SK-N-SH (cell line): ENCODE measurements at regions not wholly inside any gene's neighbourhood (a gene's known extent, or its start where the extent isn't known, plus 50 kb on each side); places are given as distances from the start of the nearest gene placed in this dataset.

ENCODE experiments used
- CTCF ChIA-PET: fragments of 300-600, 350-600 bp; formaldehyde crosslinking; extraction: SDS; loops from one replicate; lab custom pipeline; 2021; lab: Yijun Ruan, JAX
- POLR2A ChIA-PET: fragments of 350-600 bp; sonication (Branson Sonifier 250); formaldehyde crosslinking; extraction: SDS; loops from one replicate; lab custom pipeline; 2020; ENCODE audit warnings: antibody characterized with exemption, inconsistent platforms; lab: Yijun Ruan, JAX
- DNase-seq: peaks from one replicate; pipeline ENCODE4 v3.0.0; 2012
- H2AFZ ChIP-seq: fragments of 200-600 bp; sonication (generic); 2 replicates; pipeline ENCODE4 v1.8.1; 2016; ENCODE audit warnings: antibody characterized with exemption, mild to moderate bottlenecking, low read depth
- H3F3A ChIP-seq: fragments of 200-600 bp; sonication (generic); replicated peaks from 2 replicates; pipeline ENCODE3; 2016; ENCODE audit warnings: antibody characterized with exemption, mild to moderate bottlenecking; ENCODE audit not compliant: insufficient read depth
- H3K27ac ChIP-seq, 2 experiments: fragments of 200-500 bp in 1 of 2; fragments of 200-600 bp in 1 of 2; sonication (Bioruptor generic) in 1 of 2; sonication (generic), shearing (Covaris generic) in 1 of 2; 2 replicates each; pipeline versions ENCODE4 v1.5.1 to v1.6.1; 2014 to 2016; ENCODE audit warnings: low read depth in 2 of 2, inconsistent platforms in 1 of 2, low read length in 1 of 2, mild to moderate bottlenecking in 1 of 2, mixed read lengths in 1 of 2
- H3K27me3 ChIP-seq: fragments of 200-600 bp; sonication (generic), shearing (Covaris generic); 2 replicates; pipeline ENCODE4 v1.6.1; 2016; ENCODE audit warnings: mixed run types; ENCODE audit not compliant: insufficient read depth
- H3K36me3 ChIP-seq, 2 experiments: fragments of 200-500 bp in 1 of 2; fragments of 200-600 bp in 1 of 2; sonication (Bioruptor generic) in 1 of 2; sonication (generic) in 1 of 2; replicated peaks in 1 of 2; 2 replicates each; pipeline versions ENCODE3 to v1.5.1; 2014 to 2016; ENCODE audit warnings: low read length in 1 of 2, mild to moderate bottlenecking in 1 of 2; ENCODE audit not compliant: insufficient read depth in 2 of 2, control insufficient read depth in 1 of 2
- H3K4me1 ChIP-seq, 2 experiments: fragments of 200-500 bp in 1 of 2; fragments of 200-600 bp in 1 of 2; sonication (Bioruptor generic) in 1 of 2; sonication (generic), shearing (Covaris generic) in 1 of 2; 2 replicates each; pipeline versions ENCODE4 v1.5.1 to v1.6.1; 2014 to 2016; ENCODE audit warnings: low read depth in 1 of 2, low read length in 1 of 2, mixed run types in 1 of 2; ENCODE audit not compliant: insufficient read depth in 2 of 2, control insufficient read depth in 1 of 2
- H3K4me2 ChIP-seq: fragments of 200-600 bp; sonication (generic), shearing (Covaris generic); 2 replicates; pipeline ENCODE4 v1.6.1; 2017; ENCODE audit warnings: mixed run types
- H3K4me3 ChIP-seq, 2 experiments: fragments of 200-500 bp in 1 of 2; fragments of 200-600 bp in 1 of 2; sonication (Bioruptor generic) in 1 of 2; sonication (generic), shearing (Covaris generic) in 1 of 2; 2 replicates each; pipeline versions ENCODE4 v1.5.1 to v1.8.1; 2014 to 2016; ENCODE audit warnings: low read depth in 2 of 2, inconsistent platforms in 1 of 2, low read length in 1 of 2, mild to moderate bottlenecking in 1 of 2, mixed read lengths in 1 of 2, moderate library complexity in 1 of 2
- H3K79me2 ChIP-seq: fragments of 200-600 bp; sonication (generic); 2 replicates; pipeline ENCODE4 v1.8.1; 2017; ENCODE audit warnings: mild to moderate bottlenecking; ENCODE audit not compliant: insufficient read depth
- H3K9ac ChIP-seq: fragments of 200-600 bp; sonication (generic); 2 replicates; pipeline ENCODE4 v1.6.1; 2017; ENCODE audit warnings: mixed run types
- H3K9me2 ChIP-seq: fragments of 200-600 bp; sonication (generic); 2 replicates; pipeline ENCODE4 v1.6.1; 2017; ENCODE audit warnings: mixed run types
- H3K9me3 ChIP-seq: fragments of 200-600 bp; sonication (generic); 2 replicates; pipeline ENCODE4 v1.6.1; 2017; ENCODE audit warnings: mixed run types, mild to moderate bottlenecking, moderate library complexity
- H4K20me1 ChIP-seq: fragments of 200-600 bp; sonication (generic); 2 replicates; pipeline ENCODE4 v1.6.1; 2017; ENCODE audit warnings: mild to moderate bottlenecking, mixed run types; ENCODE audit not compliant: insufficient read depth
- CHD2 ChIP-seq: fragments of 150-350 bp; IDR thresholded peaks from 2 replicates; pipeline ENCODE4 v1.6.1; 2018; ENCODE audit warnings: low read length; ENCODE audit not compliant: partially characterized antibody
- ELF1 ChIP-seq: IDR thresholded peaks from 2 replicates; pipeline ENCODE4 v1.4.0; 2012
- EP300 ChIP-seq, 2 experiments: IDR thresholded peaks; 2 replicates each; pipeline versions ENCODE4 v1.4.0 to v1.6.1; 2012; ENCODE audit warnings: borderline replicate concordance in 1 of 2, low read depth in 1 of 2, low read length in 1 of 2
- EZH2phosphoT487 ChIP-seq: fragments of 200-600 bp; sonication (generic); IDR thresholded peaks from 2 replicates; pipeline ENCODE4 v1.6.1; 2017; ENCODE audit warnings: low read depth, mixed run types, mild to moderate bottlenecking, antibody characterized with exemption, moderate library complexity, borderline replicate concordance
- FOSL2 ChIP-seq: IDR thresholded peaks from 2 replicates; pipeline ENCODE4 v1.4.0; 2012; ENCODE audit warnings: low read depth, mild to moderate bottlenecking, moderate library complexity, borderline replicate concordance
- FOXM1 ChIP-seq: IDR thresholded peaks from 2 replicates; pipeline ENCODE4 v1.4.0; 2012; ENCODE audit warnings: low read depth, mild to moderate bottlenecking
- GATA2 ChIP-seq: sonication (generic); formaldehyde crosslinking; IDR thresholded peaks from 2 replicates; pipeline ENCODE4 v1.5.0; 2020; ENCODE audit warnings: mild to moderate bottlenecking, missing genetic modification reagents
- JUND ChIP-seq: IDR thresholded peaks from 2 replicates; pipeline ENCODE4 v1.4.0; 2012
- MEF2A ChIP-seq: IDR thresholded peaks from 2 replicates; pipeline ENCODE4 v1.4.0; 2012; ENCODE audit warnings: low read depth, borderline replicate concordance
- MXI1 ChIP-seq: IDR thresholded peaks from 2 replicates; pipeline ENCODE4 v1.6.1; 2012; ENCODE audit warnings: mild to moderate bottlenecking, low read depth, low read length, improper control_type of control experiment
- NFIC ChIP-seq: IDR thresholded peaks from 2 replicates; pipeline ENCODE4 v1.4.0; 2012; ENCODE audit warnings: borderline replicate concordance
- POLR2AphosphoS5 ChIP-seq: IDR thresholded peaks from 2 replicates; pipeline ENCODE4 v1.6.1; 2012; ENCODE audit warnings: low read depth, low read length
- RAD21 ChIP-seq: IDR thresholded peaks from 2 replicates; pipeline ENCODE4 v1.6.1; 2012; ENCODE audit warnings: mild to moderate bottlenecking, low read length
- RCOR1 ChIP-seq: fragments of 150-350 bp; IDR thresholded peaks from 2 replicates; pipeline ENCODE4 v1.6.1; 2017; ENCODE audit warnings: antibody characterized with exemption, low read length
- RXRA ChIP-seq: IDR thresholded peaks from 2 replicates; pipeline ENCODE4 v1.4.0; 2012; ENCODE audit warnings: low read depth, mild to moderate bottlenecking, borderline replicate concordance
- SIN3A ChIP-seq: IDR thresholded peaks from 2 replicates; pipeline ENCODE4 v1.6.1; 2012; ENCODE audit warnings: low read depth, mild to moderate bottlenecking, low read length, moderate library complexity, borderline replicate concordance
- SMC3 ChIP-seq: IDR thresholded peaks from 2 replicates; pipeline ENCODE4 v1.6.1; 2012; ENCODE audit warnings: low read depth, low read length, improper control_type of control experiment
- USF2 ChIP-seq: fragments of 150-350 bp; IDR thresholded peaks from 2 replicates; pipeline ENCODE4 v1.6.1; 2017; ENCODE audit warnings: antibody characterized with exemption, low read length, low read depth, borderline replicate concordance
- WGBS: methylation state at CpG from one replicate; pipeline ENCODE4 v1.1.6; 2017; ENCODE audit warnings: low lambda C conversion rate; 5-methylcytosine and 5-hydroxymethylcytosine counted together
- TF ChIP-seq, protein P1 (sequence below): IDR thresholded peaks from 2 replicates; pipeline ENCODE4 v1.4.0; 2012; ENCODE audit warnings: low read depth
- TF ChIP-seq, protein P2 (sequence below): IDR thresholded peaks from 2 replicates; pipeline ENCODE4 v1.4.0; 2012; ENCODE audit warnings: low read depth, borderline replicate concordance

- H3K9ac ChIP-seq, result no peak overlapping the region
- no peaks in the 10 kb centered on the region for H3K36me3 ChIP-seq
- no peak overlapping the region for H3K27ac ChIP-seq
- no peaks in the 10 kb centered on the region for H3F3A ChIP-seq
- no peaks in the 10 kb centered on the region for H3K4me1 ChIP-seq
- H3K4me2 ChIP-seq, result no peak overlapping the region
- no peak overlapping the region for H2AFZ ChIP-seq
- H3K79me2 ChIP-seq, result no peaks in the 10 kb centered on the region
- H3K9me2 ChIP-seq, result no peaks in the 10 kb centered on the region
- H4K20me1 ChIP-seq, result no peaks in the 10 kb centered on the region
- ChIA-PET CTCF (no interaction called here), POLR2A (no interaction called here)
- peaks cover 4% of the 10 kb centered on the region; the same call in 1 of the 2 replicates for H3K9me3 ChIP-seq
- no peak overlapping the region for H3K4me3 ChIP-seq
- no peaks in the 10 kb centered on the region for H3K27me3 ChIP-seq
- DNase-seq, result no peak
- TF ChIP-seq RAD21 (no peak), RXRA (no peak), EP300 (IDR thresholded peaks at IDR 0.05; ENCODE audit: borderline replicate concordance in 1 of 2, low read depth in 1 of 2, low read length in 1 of 2) (no peak), SIN3A (no peak), POLR2AphosphoS5 (no peak), RCOR1 (no peak), MXI1 (no peak), EZH2phosphoT487 (no peak)
- TF ChIP-seq, protein P1, sequence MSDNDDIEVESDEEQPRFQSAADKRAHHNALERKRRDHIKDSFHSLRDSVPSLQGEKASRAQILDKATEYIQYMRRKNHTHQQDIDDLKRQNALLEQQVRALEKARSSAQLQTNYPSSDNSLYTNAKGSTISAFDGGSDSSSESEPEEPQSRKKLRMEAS, result no peak
- TF ChIP-seq, protein P2, sequence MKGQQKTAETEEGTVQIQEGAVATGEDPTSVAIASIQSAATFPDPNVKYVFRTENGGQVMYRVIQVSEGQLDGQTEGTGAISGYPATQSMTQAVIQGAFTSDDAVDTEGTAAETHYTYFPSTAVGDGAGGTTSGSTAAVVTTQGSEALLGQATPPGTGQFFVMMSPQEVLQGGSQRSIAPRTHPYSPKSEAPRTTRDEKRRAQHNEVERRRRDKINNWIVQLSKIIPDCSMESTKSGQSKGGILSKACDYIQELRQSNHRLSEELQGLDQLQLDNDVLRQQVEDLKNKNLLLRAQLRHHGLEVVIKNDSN, result no peak
- 0% methylated on average over 3 of the region's 3 CpGs for WGBS
Observed at GRCh38 chr16:35664091-35664693, 2204.8 kb downstream of the TP53TG3F start.

- Histone ChIP-seq H3F3A (no peaks in the 10 kb centered on the region), H3K4me2 (no peak overlapping the region), H3K36me3 (no peaks in the 10 kb centered on the region), H3K9me3 (no peaks in the 10 kb centered on the region), H3K4me3 (no peak overlapping the region), H3K9me2 (no peaks in the 10 kb centered on the region), H4K20me1 (no peaks in the 10 kb centered on the region), H3K27ac (no peak overlapping the region), H3K79me2 (no peaks in the 10 kb centered on the region), H2AFZ (no peak overlapping the region), H3K9ac (no peak overlapping the region), H3K27me3 (no peaks in the 10 kb centered on the region), H3K4me1 (no peaks in the 10 kb centered on the region)
- no peak for DNase-seq
- TF ChIP-seq CHD2 (no peak), USF2 (no peak), SMC3 (no peak), FOSL2 (no peak), NFIC (no peak), SIN3A (no peak), RXRA (no peak), EZH2phosphoT487 (no peak), GATA2 (CRISPR knock-in tag) (no peak), MEF2A (no peak), ELF1 (no peak), RAD21 (no peak), JUND (no peak), FOXM1 (no peak), MXI1 (no peak)
- TF ChIP-seq, protein P2, result no peak
- TF ChIP-seq, protein P1, result no peak
- 4% methylated on average over 4 of the region's 4 CpGs for WGBS
- POLR2A ChIA-PET, result no interaction called here
- CTCF ChIA-PET, result no interaction called here
Observed at GRCh38 chr16:35685085-35685484, 2225.7 kb downstream of the TP53TG3F start.
